ENCODE measurements at regions not wholly inside any gene's neighbourhood (a gene's known extent, or its start where the extent isn't known, plus 50 kb on each side); places are given as distances from the start of the nearest gene placed in this dataset.

DNA sequence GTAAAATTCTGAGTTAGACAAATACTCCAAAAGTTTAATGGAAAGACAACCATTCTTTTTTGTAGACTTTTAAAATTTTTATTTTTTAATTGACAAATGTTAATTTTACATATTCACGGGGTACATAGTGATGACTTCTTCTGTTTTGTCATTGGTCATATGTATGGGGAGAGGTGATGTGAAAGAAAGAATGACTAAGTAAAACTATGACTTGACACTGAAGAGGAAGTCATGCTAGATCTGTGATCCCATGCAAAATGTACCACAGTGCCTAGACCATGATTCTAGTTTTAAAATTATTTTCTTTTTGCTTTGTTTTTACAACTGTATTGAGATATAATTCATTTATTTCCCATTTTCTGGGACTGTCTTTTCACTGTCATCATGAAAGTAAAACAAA, 281.6 kb downstream of the MBNL1 start:
- no peak for TF ChIP-seq POLR2A (IDR thresholded peaks at IDR 0.05)
- no peak for TF ChIP-seq CTCF (IDR thresholded peaks at IDR 0.05)

Measured in thyroid gland (tissue), 4 donors.